ENCODE measurements at regions not wholly inside any gene's neighbourhood (a gene's known extent, or its start where the extent isn't known, plus 50 kb on each side); places are given as distances from the start of the nearest gene placed in this dataset.

DNA sequence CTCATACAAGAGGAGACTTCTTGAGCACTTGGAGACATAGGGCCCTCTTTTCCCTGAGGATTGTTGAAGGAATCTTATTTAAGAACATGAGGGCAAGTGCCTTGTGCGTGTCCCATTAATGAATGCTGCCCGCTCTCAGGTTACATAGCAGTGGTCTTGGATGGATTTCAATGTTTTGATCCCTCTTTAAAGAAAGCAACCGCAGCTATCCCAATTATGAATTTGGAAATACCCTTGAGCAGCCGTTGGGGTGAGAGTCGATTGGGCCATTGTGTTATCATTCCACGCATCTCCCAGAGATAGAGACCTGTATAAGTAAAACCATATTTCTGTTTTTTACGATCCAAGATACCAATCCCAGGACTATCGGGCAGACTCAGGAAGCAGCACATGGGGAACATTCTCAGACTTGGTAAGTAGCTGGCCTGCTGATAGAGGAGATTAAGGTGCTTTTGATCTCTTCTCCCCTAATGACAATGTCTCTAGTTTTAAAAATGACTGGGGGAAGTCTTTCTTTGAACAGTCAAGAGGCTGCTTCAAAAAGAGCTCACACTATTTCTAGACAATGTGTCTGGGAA is 145.3 kb downstream of the MACROH2A1 start:
- no peak for TF ChIP-seq EZH2phosphoT487 (conservative IDR thresholded peaks at IDR 0.05; ENCODE audit: low read length)
- TF ChIP-seq, protein P1, sequence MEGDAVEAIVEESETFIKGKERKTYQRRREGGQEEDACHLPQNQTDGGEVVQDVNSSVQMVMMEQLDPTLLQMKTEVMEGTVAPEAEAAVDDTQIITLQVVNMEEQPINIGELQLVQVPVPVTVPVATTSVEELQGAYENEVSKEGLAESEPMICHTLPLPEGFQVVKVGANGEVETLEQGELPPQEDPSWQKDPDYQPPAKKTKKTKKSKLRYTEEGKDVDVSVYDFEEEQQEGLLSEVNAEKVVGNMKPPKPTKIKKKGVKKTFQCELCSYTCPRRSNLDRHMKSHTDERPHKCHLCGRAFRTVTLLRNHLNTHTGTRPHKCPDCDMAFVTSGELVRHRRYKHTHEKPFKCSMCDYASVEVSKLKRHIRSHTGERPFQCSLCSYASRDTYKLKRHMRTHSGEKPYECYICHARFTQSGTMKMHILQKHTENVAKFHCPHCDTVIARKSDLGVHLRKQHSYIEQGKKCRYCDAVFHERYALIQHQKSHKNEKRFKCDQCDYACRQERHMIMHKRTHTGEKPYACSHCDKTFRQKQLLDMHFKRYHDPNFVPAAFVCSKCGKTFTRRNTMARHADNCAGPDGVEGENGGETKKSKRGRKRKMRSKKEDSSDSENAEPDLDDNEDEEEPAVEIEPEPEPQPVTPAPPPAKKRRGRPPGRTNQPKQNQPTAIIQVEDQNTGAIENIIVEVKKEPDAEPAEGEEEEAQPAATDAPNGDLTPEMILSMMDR (IDR thresholded peaks at IDR 0.05; ENCODE audit: insufficient read depth, low read length, poor library complexity, severe bottlenecking), result no peak
- Histone ChIP-seq H3K9ac (ENCODE audit: low read length) (no peak overlapping the region), H3K4me3 (ENCODE audit: insufficient read depth, low read length, poor library complexity, severe bottlenecking) (no peak overlapping the region), H2AFZ (ENCODE audit: low read depth, low read length, severe bottlenecking) (no peak overlapping the region), H3K9me2 (replicated peaks; ENCODE audit: insufficient read depth, low read length) (no peaks in the 10 kb centered on the region), H3K79me2 (ENCODE audit: insufficient read depth, low read length) (no peaks in the 10 kb centered on the region), H3K9me3 (ENCODE audit: insufficient read depth, low read length) (no peaks in the 10 kb centered on the region), H3K27ac (ENCODE audit: low read depth, low read length) (no peak overlapping the region), H4K20me1 (ENCODE audit: low read depth, low read length) (no peaks in the 10 kb centered on the region), H3K27me3 (ENCODE audit: low read length) (no peaks in the 10 kb centered on the region), H3F3A (ENCODE audit: insufficient read depth) (no peaks in the 10 kb centered on the region), H3K4me2 (ENCODE audit: low read depth, low read length, poor library complexity, severe bottlenecking) (no peak overlapping the region), H3K36me3 (ENCODE audit: low read length) (no peaks in the 10 kb centered on the region)

DNA sequence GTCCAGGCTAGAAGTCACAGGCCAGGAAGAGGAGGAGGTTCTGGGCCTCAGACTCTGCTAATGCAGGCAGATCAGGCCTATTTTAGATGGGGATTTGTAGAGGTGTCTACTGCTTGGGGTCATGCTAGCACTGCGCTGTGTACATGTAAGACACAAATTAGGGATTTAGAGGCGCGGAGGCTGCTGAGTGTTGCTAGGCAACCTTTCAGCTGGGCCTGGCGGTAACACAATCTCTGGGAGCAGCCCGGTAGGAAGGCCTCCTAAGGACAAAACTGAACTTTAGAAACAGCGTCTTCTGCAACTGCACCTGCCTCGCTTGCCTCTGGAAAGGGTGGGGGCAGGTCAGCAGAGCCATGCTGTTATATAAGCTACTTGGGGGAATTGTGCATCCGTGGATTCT is 147.9 kb downstream of the MACROH2A1 start:
- Histone ChIP-seq H3K9ac (ENCODE audit: low read length) (no peak overlapping the region), H3K9me3 (ENCODE audit: insufficient read depth, low read length) (no peaks in the 10 kb centered on the region), H3K27ac (ENCODE audit: low read depth, low read length) (no peak overlapping the region), H3K36me3 (ENCODE audit: low read length) (no peaks in the 10 kb centered on the region), H3K4me3 (ENCODE audit: insufficient read depth, low read length, poor library complexity, severe bottlenecking) (no peak overlapping the region), H2AFZ (ENCODE audit: low read depth, low read length, severe bottlenecking) (no peak overlapping the region), H3K79me2 (ENCODE audit: insufficient read depth, low read length) (no peaks in the 10 kb centered on the region), H3K27me3 (ENCODE audit: low read length) (no peaks in the 10 kb centered on the region), H3K9me2 (replicated peaks; ENCODE audit: insufficient read depth, low read length) (no peaks in the 10 kb centered on the region), H4K20me1 (ENCODE audit: low read depth, low read length) (no peaks in the 10 kb centered on the region), H3K4me2 (ENCODE audit: low read depth, low read length, poor library complexity, severe bottlenecking) (no peak overlapping the region), H3F3A (ENCODE audit: insufficient read depth) (no peaks in the 10 kb centered on the region)
- TF ChIP-seq, protein P1 (IDR thresholded peaks at IDR 0.05; ENCODE audit: insufficient read depth, low read length, poor library complexity, severe bottlenecking), result no peak
- TF ChIP-seq EZH2phosphoT487 (conservative IDR thresholded peaks at IDR 0.05; ENCODE audit: low read length), result no peak

DNA sequence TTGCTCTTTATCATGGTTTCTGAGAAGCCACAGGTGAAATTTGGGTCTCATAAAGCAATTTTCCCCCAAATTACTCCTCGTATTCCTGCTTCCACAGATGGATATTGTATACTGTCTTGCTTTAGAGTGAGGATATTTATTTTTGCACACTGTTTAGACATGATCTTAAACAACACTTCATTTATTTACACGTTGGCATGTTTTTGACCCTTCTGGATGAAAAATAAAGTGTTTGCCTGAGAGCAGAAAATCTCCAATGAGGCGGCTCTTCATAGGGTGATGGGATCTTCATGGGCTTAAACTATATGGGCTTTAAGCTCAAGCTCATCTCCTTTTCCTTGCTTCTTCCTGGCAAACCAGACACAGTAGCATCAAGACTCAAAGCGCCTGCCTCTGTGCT is 148.4 kb downstream of the MACROH2A1 start:
- no peaks in the 10 kb centered on the region for H4K20me1 ChIP-seq (ENCODE audit: low read depth, low read length)
- H3K9me2 ChIP-seq (replicated peaks; ENCODE audit: insufficient read depth, low read length), result no peaks in the 10 kb centered on the region
- no peak overlapping the region for H2AFZ ChIP-seq (ENCODE audit: low read depth, low read length, severe bottlenecking)
- no peaks in the 10 kb centered on the region for H3F3A ChIP-seq (ENCODE audit: insufficient read depth)
- H3K4me2 ChIP-seq (ENCODE audit: low read depth, low read length, poor library complexity, severe bottlenecking), result no peak overlapping the region
- no peaks in the 10 kb centered on the region for H3K79me2 ChIP-seq (ENCODE audit: insufficient read depth, low read length)
- H3K27me3 ChIP-seq (ENCODE audit: low read length), result no peaks in the 10 kb centered on the region
- no peak for TF ChIP-seq EZH2phosphoT487 (conservative IDR thresholded peaks at IDR 0.05; ENCODE audit: low read length)
- TF ChIP-seq, protein P1 (IDR thresholded peaks at IDR 0.05; ENCODE audit: insufficient read depth, low read length, poor library complexity, severe bottlenecking), result no peak
- H3K9me3 ChIP-seq (ENCODE audit: insufficient read depth, low read length), result no peaks in the 10 kb centered on the region
- H3K36me3 ChIP-seq (ENCODE audit: low read length), result no peaks in the 10 kb centered on the region
- no peak overlapping the region for H3K27ac ChIP-seq (ENCODE audit: low read depth, low read length)
- no peak overlapping the region for H3K4me3 ChIP-seq (ENCODE audit: insufficient read depth, low read length, poor library complexity, severe bottlenecking)
- no peak overlapping the region for H3K9ac ChIP-seq (ENCODE audit: low read length)

Data from SU-DHL-6 (cell line).